Right forelimb (tissue), 1 donor: ENCODE measurements at regions not wholly inside any gene's neighbourhood (a gene's known extent, or its start where the extent isn't known, plus 50 kb on each side); places are given as distances from the start of the nearest gene placed in this dataset.
"Not testable (repeated sequence)": the region's sequence is repeated elsewhere in the genome, so short reads cannot be mapped to it uniquely, and the experiment has no call there.

Source experiments
- DNase-seq: peaks from one replicate; pipeline ENCODE4 v3.0.0-alpha.2; 2018

GRCh38 chr1:213687832-213688231 lies 299.9 kb upstream of the PROX1 start:
- DNase-seq, result no peak

- DNase-seq, result no peak
Observed at GRCh38 chr1:213688655-213689054, 299.1 kb upstream of the PROX1 start.

GRCh38 chr1:213689260-213689659 lies 298.5 kb upstream of the PROX1 start:
- no peak for DNase-seq

GRCh38 chr1:213690341-213690917 lies 297.3 kb upstream of the PROX1 start:
- no peak for DNase-seq

GRCh38 chr1:213692321-213692720 lies 295.5 kb upstream of the PROX1 start:
- DNase-seq, result no peak

GRCh38 chr1:213693864-213694263 lies 293.9 kb upstream of the PROX1 start:
- no peak for DNase-seq

- DNase-seq, result no peak
Observed at GRCh38 chr1:213697192-213697802, 290.5 kb upstream of the PROX1 start.

GRCh38 chr1:213698092-213698702 lies 289.6 kb upstream of the PROX1 start:
- DNase-seq, result no peak

GRCh38 chr1:213702703-213703102 lies 285.1 kb upstream of the PROX1 start:
- no peak for DNase-seq

GRCh38 chr1:213704941-213705340 lies 282.8 kb upstream of the PROX1 start:
- no peak for DNase-seq

- not testable (repeated sequence) for DNase-seq
Observed at GRCh38 chr1:213711833-213712490, 275.8 kb upstream of the PROX1 start.

- DNase-seq, result no peak
Observed at GRCh38 chr1:213714645-213715044, 273.1 kb upstream of the PROX1 start.

GRCh38 chr1:213715182-213715581 lies 272.6 kb upstream of the PROX1 start:
- DNase-seq, result no peak

- no peak for DNase-seq
Observed at GRCh38 chr1:213719462-213719861, 268.3 kb upstream of the PROX1 start.

GRCh38 chr1:213720032-213720431 lies 267.7 kb upstream of the PROX1 start:
- DNase-seq, result no peak

GRCh38 chr1:213723187-213723586 lies 264.6 kb upstream of the PROX1 start:
- no peak for DNase-seq

- DNase-seq, result peak; percentile 79
Observed at GRCh38 chr1:213724640-213725536, 262.9 kb upstream of the PROX1 start.

GRCh38 chr1:213727853-213728592 lies 259.8 kb upstream of the PROX1 start:
- no peak for DNase-seq

- DNase-seq, result no peak
Observed at GRCh38 chr1:213728593-213729536, 258.9 kb upstream of the PROX1 start.

GRCh38 chr1:213733705-213734104 lies 254.1 kb upstream of the PROX1 start:
- no peak for DNase-seq
